ENCODE measurements at regions not wholly inside any gene's neighbourhood (a gene's known extent, or its start where the extent isn't known, plus 50 kb on each side); places are given as distances from the start of the nearest gene placed in this dataset.
A peak's percentile ranks its signal among the peaks of the same experiment; 100 is the strongest.

DNA sequence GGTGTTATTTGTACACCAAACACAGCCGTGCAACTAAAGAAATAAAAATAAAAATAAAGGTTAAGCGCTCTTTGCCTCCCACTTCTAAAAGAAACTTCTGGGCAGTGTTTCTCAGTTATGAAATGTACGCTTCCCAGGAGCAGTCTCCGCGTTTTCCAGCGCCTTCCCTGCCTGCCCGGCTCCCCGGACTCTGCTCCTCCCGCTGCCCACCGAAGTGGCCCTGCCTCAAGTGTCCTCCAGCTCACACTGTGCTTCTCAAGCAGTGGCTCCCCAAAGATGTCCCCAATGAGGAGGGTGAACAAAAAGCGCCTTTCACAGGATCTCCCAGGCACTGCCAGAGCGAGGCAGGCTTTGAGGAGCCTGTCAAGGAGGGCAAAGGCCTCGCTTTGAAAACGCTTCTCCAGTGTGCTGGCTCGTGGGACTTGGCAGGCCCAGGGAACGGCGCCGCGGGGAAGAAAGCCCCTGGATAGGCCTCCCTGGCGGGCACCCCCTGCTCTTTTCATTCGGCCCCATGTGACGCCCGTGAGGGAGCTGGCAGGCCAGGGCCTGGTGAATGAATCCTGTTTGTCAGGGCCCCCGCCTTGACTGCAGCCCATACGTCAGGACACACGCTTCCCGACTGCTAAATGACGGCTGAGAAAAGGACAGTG is 187.1 kb downstream of the FOXO1 start:
- no peak for DNase-seq (ENCODE audit: low spot score)

DNA sequence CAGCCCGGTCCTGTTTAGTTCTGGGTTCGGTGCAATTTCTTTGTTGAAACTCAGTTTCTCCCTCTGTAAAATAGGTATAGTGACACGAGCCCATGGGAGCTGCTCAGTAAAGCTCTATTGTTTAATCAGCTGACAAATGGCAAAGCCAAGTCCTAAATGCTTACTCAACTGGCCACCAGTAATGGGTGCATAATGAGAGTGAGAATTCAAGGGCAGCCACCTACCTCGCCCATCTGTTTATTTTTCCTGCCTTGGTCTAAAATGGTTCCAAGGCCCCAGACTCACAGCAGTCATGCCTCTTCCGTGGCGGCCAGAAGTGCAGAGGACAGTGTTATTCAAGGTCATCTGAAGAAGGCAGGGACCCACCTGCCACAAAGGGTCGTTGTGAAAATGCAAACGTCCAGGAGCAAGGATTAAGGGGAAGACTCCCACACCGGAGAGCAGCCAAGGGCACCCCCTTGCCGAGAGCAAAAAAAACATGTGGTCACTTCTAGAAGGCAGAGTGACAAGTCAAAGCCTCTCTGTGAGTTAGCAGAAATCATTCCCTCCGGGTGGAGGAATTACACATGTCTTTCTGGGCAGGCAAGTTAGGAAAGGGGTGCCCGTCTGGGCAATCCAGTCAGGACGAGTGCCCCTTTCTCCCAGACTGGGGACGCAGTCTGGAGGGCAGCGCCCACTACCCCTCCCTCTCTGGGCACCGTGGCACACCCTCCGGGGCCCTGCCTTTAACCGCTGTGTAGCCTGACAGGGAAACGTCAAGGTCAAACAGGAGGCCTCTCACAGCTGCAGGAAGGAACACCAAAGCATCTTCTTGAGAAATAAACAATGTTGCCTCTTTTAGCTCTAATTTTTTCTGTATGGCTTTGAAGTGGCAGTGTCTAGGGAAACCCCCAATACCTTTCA is 186.2 kb downstream of the FOXO1 start:
- intact Hi-C loops (cut with micrococcal nuclease): no loop called here
- no peak overlapping the region for H3K4me3 Mint-ChIP-seq
- H3K9me3 Mint-ChIP-seq: peaks cover 11% of the 10 kb centered on the region
- H3K27ac Mint-ChIP-seq: peak overlapping the region; percentile 19
- peaks cover 34% of the 10 kb centered on the region for H3K4me1 Mint-ChIP-seq (ENCODE audit: low read depth)
- no peak for DNase-seq (ENCODE audit: low spot score)
- peaks cover 9% of the 10 kb centered on the region for H3K36me3 Mint-ChIP-seq (ENCODE audit: low read depth)
- no peaks in the 10 kb centered on the region for H3K27me3 Mint-ChIP-seq (ENCODE audit: insufficient read depth)

More for the DNA sequence above, 187.1 kb downstream of the FOXO1 start:
- H3K9me3 Mint-ChIP-seq: peaks cover 11% of the 10 kb centered on the region
- H3K36me3 Mint-ChIP-seq (ENCODE audit: low read depth): peaks cover 9% of the 10 kb centered on the region
- no peak overlapping the region for H3K4me3 Mint-ChIP-seq
- intact Hi-C loops (cut with micrococcal nuclease): no loop called here
- no peak overlapping the region for H3K27ac Mint-ChIP-seq
- H3K27me3 Mint-ChIP-seq (ENCODE audit: insufficient read depth): peaks cover 3% of the 10 kb centered on the region
- peaks cover 25% of the 10 kb centered on the region for H3K4me1 Mint-ChIP-seq (ENCODE audit: low read depth)

GRCh38 chr13:40480915-40481516 is 185.4 kb downstream of the FOXO1 start:
- H3K36me3 Mint-ChIP-seq (ENCODE audit: low read depth): peaks cover 9% of the 10 kb centered on the region
- DNase-seq (ENCODE audit: low spot score): no peak
- H3K4me3 Mint-ChIP-seq: no peak overlapping the region
- H3K27ac Mint-ChIP-seq: peak overlapping the region; percentile 19
- no peaks in the 10 kb centered on the region for H3K27me3 Mint-ChIP-seq (ENCODE audit: insufficient read depth)
- H3K9me3 Mint-ChIP-seq: peaks cover 11% of the 10 kb centered on the region
- intact Hi-C loops (cut with micrococcal nuclease): no loop called here
- peaks cover 42% of the 10 kb centered on the region for H3K4me1 Mint-ChIP-seq (ENCODE audit: low read depth)

GRCh38 chr13:40483601-40484000 is 182.8 kb downstream of the FOXO1 start:
- no peak for DNase-seq (ENCODE audit: low spot score)
- Mint-ChIP-seq H3K27ac (peak overlapping the region; percentile 71), H3K4me1 (ENCODE audit: low read depth) (peaks cover 58% of the 10 kb centered on the region), H3K36me3 (ENCODE audit: low read depth) (peaks cover 9% of the 10 kb centered on the region), H3K27me3 (ENCODE audit: insufficient read depth) (no peaks in the 10 kb centered on the region), H3K4me3 (no peak overlapping the region), H3K9me3 (peaks cover 11% of the 10 kb centered on the region)
- intact Hi-C loops (cut with micrococcal nuclease): no loop called here

- DNase-seq (ENCODE audit: low spot score): no peak
- H3K4me3 Mint-ChIP-seq: peak overlapping the region; percentile 61
- intact Hi-C loops (cut with micrococcal nuclease): loop anchor here (2.0 kb wide), 1 partner anchor 95 kb away; no protein-coding TSS in a partner anchor
- peaks cover 9% of the 10 kb centered on the region for H3K36me3 Mint-ChIP-seq (ENCODE audit: low read depth)
- peaks cover 59% of the 10 kb centered on the region for H3K4me1 Mint-ChIP-seq (ENCODE audit: low read depth)
- peaks cover 11% of the 10 kb centered on the region for H3K9me3 Mint-ChIP-seq
- H3K27me3 Mint-ChIP-seq (ENCODE audit: insufficient read depth): no peaks in the 10 kb centered on the region
- H3K27ac Mint-ChIP-seq: peak overlapping the region; percentile 71
Measured at GRCh38 chr13:40484101-40484800, 182.2 kb downstream of the FOXO1 start.

GRCh38 chr13:40484974-40485373 is 181.5 kb downstream of the FOXO1 start:
- Mint-ChIP-seq H3K27ac (peak overlapping the region; percentile 71), H3K9me3 (peaks cover 11% of the 10 kb centered on the region), H3K4me3 (peak overlapping the region; percentile 61), H3K4me1 (ENCODE audit: low read depth) (peaks cover 66% of the 10 kb centered on the region), H3K27me3 (ENCODE audit: insufficient read depth) (no peaks in the 10 kb centered on the region), H3K36me3 (ENCODE audit: low read depth) (peaks cover 9% of the 10 kb centered on the region)
- intact Hi-C loops (cut with micrococcal nuclease): loop anchor here (1.0 to 5.0 kb wide), 9 partner anchors 33 to 707 kb away; partner anchors contain the start of gene FOXO1
- no peak for DNase-seq (ENCODE audit: low spot score)

DNA sequence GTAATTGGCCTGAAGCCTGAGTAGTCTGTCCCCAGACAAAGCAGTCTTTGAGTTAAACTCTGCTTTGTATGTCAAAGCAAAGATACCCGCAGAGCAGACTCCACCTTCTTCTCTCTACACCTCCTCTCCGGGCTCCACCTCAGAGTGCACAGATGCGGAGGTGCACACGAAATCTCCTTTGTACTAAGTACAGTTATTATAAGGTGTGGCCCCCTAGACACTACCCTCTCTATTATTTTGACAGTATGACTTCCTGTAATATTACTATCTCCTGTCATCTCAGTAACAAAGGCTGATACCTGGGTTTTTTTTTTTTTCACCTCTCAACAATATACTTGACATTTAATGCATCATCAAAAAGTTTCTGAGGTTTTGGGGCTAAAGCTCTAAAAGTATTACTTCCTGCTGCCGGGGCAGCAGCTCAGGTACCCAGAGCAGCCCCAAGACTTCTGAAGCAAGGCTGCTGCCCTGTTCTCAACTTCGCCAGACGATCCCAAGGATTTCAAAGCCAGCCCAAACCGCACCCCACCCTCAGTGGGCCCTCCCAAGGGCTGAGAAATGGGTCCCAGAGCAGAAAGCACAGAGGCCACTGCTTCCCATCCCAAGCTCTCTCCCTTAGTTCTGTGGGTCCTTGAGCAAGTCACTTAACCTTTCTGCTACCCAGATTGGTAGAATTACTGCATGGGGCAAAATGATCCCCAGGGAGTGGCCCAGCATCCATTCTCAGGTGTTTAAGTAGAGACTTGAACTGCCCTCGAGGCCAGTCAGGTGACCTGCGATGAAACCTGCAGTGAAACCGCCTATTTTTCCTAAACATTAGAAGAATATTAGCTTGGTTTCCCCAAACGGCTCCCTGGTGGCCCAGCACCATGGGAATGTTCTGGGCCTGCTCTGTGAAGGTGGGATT is 180.6 kb downstream of the FOXO1 start:
- intact Hi-C loops (cut with micrococcal nuclease): loop anchor here (1.0 to 5.0 kb wide), 9 partner anchors 32 to 708 kb away; partner anchors contain the start of gene FOXO1

GRCh38 chr13:40486518-40487163 is 179.8 kb downstream of the FOXO1 start:
- Mint-ChIP-seq H3K27me3 (ENCODE audit: insufficient read depth) (no peaks in the 10 kb centered on the region), H3K9me3 (peaks cover 5% of the 10 kb centered on the region), H3K4me1 (ENCODE audit: low read depth) (peaks cover 68% of the 10 kb centered on the region), H3K27ac (no peak overlapping the region), H3K4me3 (no peak overlapping the region), H3K36me3 (ENCODE audit: low read depth) (peaks cover 5% of the 10 kb centered on the region)
- intact Hi-C loops (cut with micrococcal nuclease): loop anchor here (5.0 kb wide), 1 partner anchor 114 kb away; no protein-coding TSS in a partner anchor
- DNase-seq (ENCODE audit: low spot score): no peak

More for the DNA sequence above, 180.6 kb downstream of the FOXO1 start:
- Mint-ChIP-seq H3K27me3 (ENCODE audit: insufficient read depth) (no peaks in the 10 kb centered on the region), H3K27ac (peak overlapping the region; percentile 89), H3K36me3 (ENCODE audit: low read depth) (peaks cover 9% of the 10 kb centered on the region), H3K4me3 (peak overlapping the region; percentile 23), H3K9me3 (peaks cover 11% of the 10 kb centered on the region), H3K4me1 (ENCODE audit: low read depth) (peaks cover 68% of the 10 kb centered on the region)
- DNase-seq (ENCODE audit: low spot score): peak; percentile 50

GRCh38 chr13:40488869-40489391 is 177.5 kb downstream of the FOXO1 start:
- DNase-seq (ENCODE audit: low spot score): no peak
- no peak overlapping the region for H3K27ac Mint-ChIP-seq
- H3K9me3 Mint-ChIP-seq: no peaks in the 10 kb centered on the region
- intact Hi-C loops (cut with micrococcal nuclease): loop anchor here (5.0 kb wide), 1 partner anchor 117 kb away; no protein-coding TSS in a partner anchor
- H3K4me1 Mint-ChIP-seq (ENCODE audit: low read depth): peaks cover 65% of the 10 kb centered on the region
- no peak overlapping the region for H3K4me3 Mint-ChIP-seq
- H3K27me3 Mint-ChIP-seq (ENCODE audit: insufficient read depth): no peaks in the 10 kb centered on the region
- no peaks in the 10 kb centered on the region for H3K36me3 Mint-ChIP-seq (ENCODE audit: low read depth)

- no peak for DNase-seq (ENCODE audit: low spot score)
- H3K4me3 Mint-ChIP-seq: no peak overlapping the region
- H3K4me1 Mint-ChIP-seq (ENCODE audit: low read depth): peaks cover 65% of the 10 kb centered on the region
- H3K27me3 Mint-ChIP-seq (ENCODE audit: insufficient read depth): no peaks in the 10 kb centered on the region
- intact Hi-C loops (cut with micrococcal nuclease): no loop called here
- no peaks in the 10 kb centered on the region for H3K36me3 Mint-ChIP-seq (ENCODE audit: low read depth)
- no peaks in the 10 kb centered on the region for H3K9me3 Mint-ChIP-seq
- no peak overlapping the region for H3K27ac Mint-ChIP-seq
Measured at GRCh38 chr13:40490086-40490758, 176.2 kb downstream of the FOXO1 start.

- no peak overlapping the region for H3K27ac Mint-ChIP-seq
- intact Hi-C loops (cut with micrococcal nuclease): no loop called here
Measured at GRCh38 chr13:40492511-40492910, 173.9 kb downstream of the FOXO1 start.

More at GRCh38 chr13:40492511-40492910, 173.9 kb downstream of the FOXO1 start:
- H3K27me3 Mint-ChIP-seq (ENCODE audit: insufficient read depth): no peaks in the 10 kb centered on the region
- H3K36me3 Mint-ChIP-seq (ENCODE audit: low read depth): no peaks in the 10 kb centered on the region
- no peak for DNase-seq (ENCODE audit: low spot score)
- no peak overlapping the region for H3K4me3 Mint-ChIP-seq
- H3K4me1 Mint-ChIP-seq (ENCODE audit: low read depth): peaks cover 61% of the 10 kb centered on the region
- H3K9me3 Mint-ChIP-seq: no peaks in the 10 kb centered on the region
